ENCODE measurements at regions not wholly inside any gene's neighbourhood (a gene's known extent, or its start where the extent isn't known, plus 50 kb on each side); places are given as distances from the start of the nearest gene placed in this dataset.

DNA sequence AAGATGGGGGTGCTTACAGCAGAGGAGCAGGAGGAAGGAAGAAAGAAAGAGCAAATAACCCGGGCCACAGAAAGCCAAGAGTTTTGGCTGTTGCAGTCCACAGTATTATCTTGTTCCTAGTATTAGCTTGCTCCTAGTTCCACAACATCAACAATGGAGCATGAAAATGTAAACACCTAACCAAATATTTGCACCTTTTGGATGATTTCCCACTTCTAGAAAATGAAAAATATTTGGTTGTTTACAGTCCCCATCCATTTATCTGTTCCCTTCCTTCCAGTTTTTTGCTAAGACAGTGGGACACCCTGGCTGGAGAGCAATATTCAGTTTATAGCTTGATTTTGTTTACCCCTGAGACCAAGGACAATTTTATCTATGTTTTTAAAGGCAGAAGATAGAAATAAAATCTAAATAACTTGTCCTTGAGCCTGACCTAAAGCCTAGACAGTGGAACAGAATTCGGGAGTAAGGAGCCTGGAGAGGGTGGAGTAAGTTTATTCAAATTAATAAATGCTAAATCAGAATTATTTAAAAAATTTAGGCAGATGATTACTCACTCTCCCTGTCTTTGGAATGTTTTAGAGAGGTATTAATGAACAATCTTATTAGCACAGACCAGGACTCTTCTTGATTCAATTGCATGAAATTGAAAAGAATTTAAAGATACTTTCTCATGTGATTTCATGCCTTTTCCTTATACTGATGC lies 51.6 kb downstream of the RESF1 start:
- peaks cover 33% of the 10 kb centered on the region for H3K4me1 Mint-ChIP-seq
- no peak for DNase-seq (ENCODE audit: low spot score)

More for the DNA sequence above, 51.6 kb downstream of the RESF1 start:
- H3K27ac ChIP-seq (ENCODE audit: low read depth): peak overlapping the region; percentile 3; the same call in 1 of the 2 replicates
- H3K79me2 ChIP-seq (replicated peaks; ENCODE audit: insufficient read depth): no peaks in the 10 kb centered on the region
- ATAC-seq: no peak
- no peak overlapping the region for H3K4me3 ChIP-seq
- H3K9me3 Mint-ChIP-seq: peaks cover 12% of the 10 kb centered on the region; the same call in 2 of the 3 replicates
- H3K36me3 ChIP-seq (ENCODE audit: insufficient read depth): no peaks in the 10 kb centered on the region
- no peaks in the 10 kb centered on the region for H3K27me3 ChIP-seq (ENCODE audit: insufficient read depth)
- H3K9me2 ChIP-seq (ENCODE audit: insufficient read depth): no peaks in the 10 kb centered on the region
- no peaks in the 10 kb centered on the region for H4K20me1 ChIP-seq (replicated peaks; ENCODE audit: insufficient read depth)
- peaks cover 7% of the 10 kb centered on the region for H3K27me3 Mint-ChIP-seq (ENCODE audit: insufficient read depth, low read depth, poor library complexity)
- peaks cover 4% of the 10 kb centered on the region; the same call in 1 of the 2 replicates for H3F3A ChIP-seq (replicated peaks; ENCODE audit: low read depth)
- H3K4me3 Mint-ChIP-seq: no peak overlapping the region
- peaks cover 12% of the 10 kb centered on the region; the same call in 2 of the 3 replicates for H3K36me3 Mint-ChIP-seq (ENCODE audit: low read depth)
- no peak overlapping the region for H3K4me2 ChIP-seq
- H3K4me1 ChIP-seq (ENCODE audit: insufficient read depth): peaks cover 34% of the 10 kb centered on the region
- H2AFZ ChIP-seq: no peak overlapping the region
- no peak for TF ChIP-seq ZNF114 (CRISPR knock-in tag; IDR thresholded peaks at IDR 0.05)
- TF ChIP-seq NANOG (IDR thresholded peaks at IDR 0.05; ENCODE audit: borderline replicate concordance): no peak
- TF ChIP-seq, protein P1, sequence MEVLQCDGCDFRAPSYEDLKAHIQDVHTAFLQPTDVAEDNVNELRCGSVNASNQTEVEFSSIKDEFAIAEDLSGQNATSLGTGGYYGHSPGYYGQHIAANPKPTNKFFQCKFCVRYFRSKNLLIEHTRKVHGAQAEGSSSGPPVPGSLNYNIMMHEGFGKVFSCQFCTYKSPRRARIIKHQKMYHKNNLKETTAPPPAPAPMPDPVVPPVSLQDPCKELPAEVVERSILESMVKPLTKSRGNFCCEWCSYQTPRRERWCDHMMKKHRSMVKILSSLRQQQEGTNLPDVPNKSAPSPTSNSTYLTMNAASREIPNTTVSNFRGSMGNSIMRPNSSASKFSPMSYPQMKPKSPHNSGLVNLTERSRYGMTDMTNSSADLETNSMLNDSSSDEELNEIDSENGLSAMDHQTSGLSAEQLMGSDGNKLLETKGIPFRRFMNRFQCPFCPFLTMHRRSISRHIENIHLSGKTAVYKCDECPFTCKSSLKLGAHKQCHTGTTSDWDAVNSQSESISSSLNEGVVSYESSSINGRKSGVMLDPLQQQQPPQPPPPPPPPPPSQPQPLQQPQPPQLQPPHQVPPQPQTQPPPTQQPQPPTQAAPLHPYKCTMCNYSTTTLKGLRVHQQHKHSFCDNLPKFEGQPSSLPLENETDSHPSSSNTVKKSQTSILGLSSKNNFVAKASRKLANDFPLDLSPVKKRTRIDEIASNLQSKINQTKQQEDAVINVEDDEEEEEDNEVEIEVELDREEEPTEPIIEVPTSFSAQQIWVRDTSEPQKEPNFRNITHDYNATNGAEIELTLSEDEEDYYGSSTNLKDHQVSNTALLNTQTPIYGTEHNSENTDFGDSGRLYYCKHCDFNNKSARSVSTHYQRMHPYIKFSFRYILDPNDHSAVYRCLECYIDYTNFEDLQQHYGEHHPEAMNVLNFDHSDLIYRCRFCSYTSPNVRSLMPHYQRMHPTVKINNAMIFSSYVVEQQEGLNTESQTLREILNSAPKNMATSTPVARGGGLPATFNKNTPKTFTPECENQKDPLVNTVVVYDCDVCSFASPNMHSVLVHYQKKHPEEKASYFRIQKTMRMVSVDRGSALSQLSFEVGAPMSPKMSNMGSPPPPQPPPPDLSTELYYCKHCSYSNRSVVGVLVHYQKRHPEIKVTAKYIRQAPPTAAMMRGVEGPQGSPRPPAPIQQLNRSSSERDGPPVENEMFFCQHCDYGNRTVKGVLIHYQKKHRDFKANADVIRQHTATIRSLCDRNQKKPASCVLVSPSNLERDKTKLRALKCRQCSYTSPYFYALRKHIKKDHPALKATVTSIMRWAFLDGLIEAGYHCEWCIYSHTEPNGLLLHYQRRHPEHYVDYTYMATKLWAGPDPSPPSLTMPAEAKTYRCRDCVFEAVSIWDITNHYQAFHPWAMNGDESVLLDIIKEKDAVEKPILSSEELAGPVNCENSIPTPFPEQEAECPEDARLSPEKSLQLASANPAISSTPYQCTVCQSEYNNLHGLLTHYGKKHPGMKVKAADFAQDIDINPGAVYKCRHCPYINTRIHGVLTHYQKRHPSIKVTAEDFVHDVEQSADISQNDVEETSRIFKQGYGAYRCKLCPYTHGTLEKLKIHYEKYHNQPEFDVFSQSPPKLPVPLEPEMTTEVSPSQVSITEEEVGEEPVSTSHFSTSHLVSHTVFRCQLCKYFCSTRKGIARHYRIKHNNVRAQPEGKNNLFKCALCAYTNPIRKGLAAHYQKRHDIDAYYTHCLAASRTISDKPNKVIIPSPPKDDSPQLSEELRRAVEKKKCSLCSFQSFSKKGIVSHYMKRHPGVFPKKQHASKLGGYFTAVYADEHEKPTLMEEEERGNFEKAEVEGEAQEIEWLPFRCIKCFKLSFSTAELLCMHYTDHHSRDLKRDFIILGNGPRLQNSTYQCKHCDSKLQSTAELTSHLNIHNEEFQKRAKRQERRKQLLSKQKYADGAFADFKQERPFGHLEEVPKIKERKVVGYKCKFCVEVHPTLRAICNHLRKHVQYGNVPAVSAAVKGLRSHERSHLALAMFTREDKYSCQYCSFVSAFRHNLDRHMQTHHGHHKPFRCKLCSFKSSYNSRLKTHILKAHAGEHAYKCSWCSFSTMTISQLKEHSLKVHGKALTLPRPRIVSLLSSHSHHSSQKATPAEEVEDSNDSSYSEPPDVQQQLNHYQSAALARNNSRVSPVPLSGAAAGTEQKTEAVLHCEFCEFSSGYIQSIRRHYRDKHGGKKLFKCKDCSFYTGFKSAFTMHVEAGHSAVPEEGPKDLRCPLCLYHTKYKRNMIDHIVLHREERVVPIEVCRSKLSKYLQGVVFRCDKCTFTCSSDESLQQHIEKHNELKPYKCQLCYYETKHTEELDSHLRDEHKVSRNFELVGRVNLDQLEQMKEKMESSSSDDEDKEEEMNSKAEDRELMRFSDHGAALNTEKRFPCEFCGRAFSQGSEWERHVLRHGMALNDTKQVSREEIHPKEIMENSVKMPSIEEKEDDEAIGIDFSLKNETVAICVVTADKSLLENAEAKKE (CRISPR knock-in tag; IDR thresholded peaks at IDR 0.05): no peak
- TF ChIP-seq EZH2 (IDR thresholded peaks at IDR 0.05; ENCODE audit: low read depth, unreplicated experiment): no peak
- peak overlapping the region; percentile 49; the same call in 1 of the 2 replicates for H3K27ac Mint-ChIP-seq
